HG03342 (cell line): ENCODE measurements at regions not wholly inside any gene's neighbourhood (a gene's known extent, or its start where the extent isn't known, plus 50 kb on each side); places are given as distances from the start of the nearest gene placed in this dataset.
"Not testable (repeated sequence)": the region's sequence is repeated elsewhere in the genome, so short reads cannot be mapped to it uniquely, and the experiment has no call there.

Source experiments
- ATAC-seq: cut with Tn5 transposase; IDR thresholded peaks from one replicate; pipeline ENCODE4 v1.9.1; 2021; ENCODE audit warnings: mild to moderate bottlenecking, moderate library complexity; ENCODE audit not compliant: unreplicated experiment

DNA sequence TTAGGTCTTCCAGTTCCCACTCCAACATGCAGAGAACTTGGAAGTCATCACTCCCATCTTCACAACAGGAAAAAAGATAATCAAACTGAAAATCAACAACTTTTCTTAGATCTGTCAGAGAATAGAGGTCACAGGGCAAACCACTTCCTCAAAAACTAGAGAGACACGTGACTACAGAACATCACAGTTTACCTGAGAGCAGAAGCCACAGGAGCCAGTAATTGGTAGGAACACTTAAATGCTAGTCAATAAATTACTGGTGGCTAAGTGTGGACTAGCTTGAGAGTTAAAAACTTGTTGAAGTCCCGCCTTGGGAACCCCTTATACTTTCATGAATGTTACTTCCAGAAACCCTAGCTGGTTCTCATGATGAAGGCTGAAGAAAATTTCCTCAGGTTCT lies 81.1 kb downstream of the THSD1 start:
- not testable (repeated sequence) for ATAC-seq

GRCh38 chr13:52319876-52320275 lies 86.1 kb downstream of the THSD1 start:
- no peak for ATAC-seq

- ATAC-seq = not testable (repeated sequence)
Measured at GRCh38 chr13:52309833-52310232, 96.1 kb downstream of the THSD1 start.

DNA sequence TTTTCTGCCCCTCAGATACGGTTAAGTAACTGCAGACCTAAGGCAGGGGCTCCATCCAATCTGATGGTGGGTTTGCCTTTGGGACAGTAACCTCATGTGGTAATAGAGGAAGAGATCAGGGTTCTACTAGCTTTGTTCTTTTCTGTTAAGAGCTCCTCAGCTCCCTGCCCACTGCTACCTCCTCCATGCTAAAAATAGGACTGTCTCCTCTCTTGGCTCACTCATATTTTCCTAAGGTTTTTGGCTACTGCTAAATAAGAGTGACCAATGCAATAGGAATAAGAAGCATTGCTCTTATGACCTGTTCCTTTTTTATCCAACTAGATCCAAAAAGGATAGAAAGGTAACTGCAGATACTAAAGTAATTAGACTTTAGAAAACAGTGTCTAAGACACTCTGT lies 99.6 kb downstream of the THSD1 start:
- not testable (repeated sequence) for ATAC-seq

DNA sequence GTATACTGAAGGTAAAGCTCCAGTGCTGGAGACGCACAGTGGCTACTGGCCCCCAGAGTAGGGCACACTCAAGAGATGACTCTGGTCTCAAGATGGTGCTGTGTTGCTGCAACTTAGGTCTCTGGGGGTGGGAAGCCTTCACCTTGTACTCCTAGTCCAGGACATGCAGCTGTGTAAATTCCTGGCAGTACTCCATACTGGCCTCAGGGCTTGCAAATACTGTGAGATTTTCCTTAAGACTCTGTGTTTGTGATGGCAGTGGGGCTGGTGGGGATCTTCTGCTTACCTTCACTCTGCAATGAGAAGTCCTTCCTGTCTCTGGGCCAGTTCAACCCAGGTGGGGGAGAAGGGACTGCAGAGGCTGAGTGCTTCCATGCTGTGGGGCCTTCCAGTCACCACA lies 102.9 kb downstream of the THSD1 start:
- not testable (repeated sequence) for ATAC-seq

DNA sequence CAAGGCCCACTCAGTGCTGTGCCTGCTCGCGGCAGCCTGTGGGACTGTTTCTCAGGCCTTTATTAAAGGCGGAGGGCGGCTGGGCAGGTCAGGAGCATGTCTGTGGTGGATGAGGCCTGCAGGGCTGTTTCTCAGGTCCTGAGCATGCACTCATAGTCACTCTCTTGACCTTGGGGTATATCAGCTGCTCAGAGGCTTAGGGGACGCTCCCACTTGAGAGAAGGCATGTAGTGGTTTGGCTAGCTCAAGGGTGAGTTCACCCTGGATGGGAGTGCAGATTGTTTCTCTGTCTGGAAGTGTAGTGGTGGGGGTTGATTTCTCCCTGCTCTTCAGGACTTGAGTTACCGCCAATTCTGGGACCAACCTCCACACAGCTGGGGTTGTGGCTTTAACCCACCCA lies 103.3 kb downstream of the THSD1 start:
- ATAC-seq = not testable (repeated sequence)

DNA sequence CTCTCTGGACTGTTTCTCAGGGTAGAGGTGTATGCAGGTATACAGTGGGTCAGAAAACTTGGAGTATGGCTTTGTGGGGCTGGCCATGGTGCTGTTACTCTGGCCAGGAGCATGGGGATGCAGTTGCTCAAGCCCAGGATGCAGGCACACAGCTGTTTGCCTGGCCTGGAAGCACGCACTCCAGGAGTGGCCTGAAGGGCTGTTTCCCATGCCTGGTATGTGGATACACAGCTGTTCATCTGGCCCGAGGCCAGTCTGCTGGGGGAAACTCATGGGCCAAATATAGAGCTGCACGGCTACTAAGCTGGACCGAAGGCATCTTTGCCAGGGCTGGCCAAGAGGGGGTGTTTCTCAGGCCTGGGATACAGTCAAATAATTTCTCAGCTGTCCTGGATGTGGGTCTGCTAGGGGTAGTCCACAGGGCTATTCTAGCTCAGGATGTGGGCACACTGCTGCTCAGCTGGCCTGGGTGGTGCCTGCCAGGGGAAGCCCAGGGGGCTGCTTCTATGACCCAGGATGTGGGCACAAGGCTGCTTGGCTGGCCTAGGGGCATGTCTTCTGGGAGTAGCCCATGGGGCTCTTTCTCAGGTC lies 104.1 kb downstream of the THSD1 start:
- not testable (repeated sequence) for ATAC-seq

GRCh38 chr13:52298079-52298661 lies 107.8 kb downstream of the THSD1 start:
- ATAC-seq = not testable (repeated sequence)

DNA sequence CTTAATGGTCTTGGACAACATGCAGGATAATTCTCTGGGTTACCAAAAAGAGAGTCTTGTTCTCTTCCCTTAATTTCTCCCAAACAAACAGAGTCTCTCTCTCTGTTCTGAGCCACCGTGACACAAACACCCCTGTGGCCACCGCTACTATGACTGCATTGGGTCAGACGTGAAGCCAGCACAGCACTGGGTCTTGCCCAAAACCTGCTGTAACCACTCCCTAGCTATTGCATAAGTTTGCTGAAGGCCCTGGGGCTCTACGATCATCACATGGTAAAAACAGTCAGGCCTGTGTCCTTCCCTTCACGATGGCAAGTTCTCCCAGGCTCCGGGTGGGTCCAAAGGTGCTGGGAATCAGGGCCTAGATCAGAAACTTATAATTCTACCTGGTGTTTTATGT lies 117.1 kb downstream of the THSD1 start:
- not testable (repeated sequence) for ATAC-seq

- not testable (repeated sequence) for ATAC-seq
Measured at GRCh38 chr13:52281387-52281786, 122.0 kb upstream of the NEK3 start.

DNA sequence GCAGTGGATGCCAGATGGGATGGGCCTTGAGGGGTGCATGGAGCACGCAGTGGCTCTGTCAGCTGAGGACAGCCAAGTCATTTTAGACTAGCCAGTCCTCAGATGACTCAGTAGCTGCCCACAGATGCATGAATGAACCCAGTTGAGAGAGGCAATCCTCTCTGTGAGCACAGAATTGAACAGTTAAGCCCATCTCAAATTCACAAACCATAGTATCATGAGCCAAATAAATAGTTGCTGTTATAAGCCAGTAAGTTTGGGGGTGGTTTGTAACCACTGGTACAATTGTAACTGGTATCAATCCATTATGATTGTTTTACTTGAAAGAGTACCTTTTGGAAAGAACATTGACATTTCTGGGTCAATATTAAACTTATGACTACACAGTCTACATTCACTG lies 120.0 kb upstream of the NEK3 start:
- not testable (repeated sequence) for ATAC-seq

DNA sequence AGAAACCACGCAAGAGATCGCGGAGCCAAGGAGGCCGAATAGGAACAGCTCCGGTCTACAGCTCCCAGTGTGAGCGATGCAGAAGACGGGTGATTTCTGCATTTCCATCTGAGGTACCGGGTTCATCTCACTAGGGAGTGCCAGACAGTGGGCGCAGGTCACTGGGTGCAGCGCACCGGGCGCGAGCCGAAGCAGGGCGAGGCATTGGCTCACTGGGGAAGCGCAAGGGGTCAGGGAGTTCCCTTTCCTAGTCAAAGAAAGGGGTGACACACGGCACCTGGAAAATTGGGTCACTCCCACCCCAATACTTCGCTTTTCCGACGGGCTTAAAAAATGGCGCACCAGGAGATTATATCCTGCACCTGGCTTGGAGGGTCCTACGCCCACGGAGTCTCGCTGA lies 94.9 kb upstream of the NEK3 start:
- not testable (repeated sequence) for ATAC-seq

GRCh38 chr13:52240752-52241151 lies 81.4 kb upstream of the NEK3 start:
- peak; percentile 68 for ATAC-seq

- ATAC-seq = peak; percentile 90
Measured at GRCh38 chr13:52235900-52236595, 76.7 kb upstream of the NEK3 start.

DNA sequence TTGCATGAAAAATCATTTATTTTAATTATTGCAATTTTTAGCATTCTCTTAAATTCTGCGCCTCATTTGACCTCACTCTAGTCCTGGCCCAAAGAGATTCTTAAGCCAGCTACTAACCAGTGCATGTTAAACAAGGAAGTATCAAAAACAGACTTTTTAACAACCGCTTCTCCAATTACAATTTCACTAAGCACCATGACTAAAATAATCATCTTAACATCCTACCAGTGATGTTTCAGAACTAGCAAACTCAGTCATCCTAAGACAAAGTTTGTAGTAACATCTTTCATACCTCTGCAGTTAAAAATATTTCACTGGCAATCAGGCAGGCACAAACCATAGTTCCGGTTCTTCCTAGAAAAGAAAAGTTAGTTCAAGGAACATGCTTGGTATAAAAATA lies 75.5 kb upstream of the NEK3 start:
- ATAC-seq = not testable (repeated sequence)

DNA sequence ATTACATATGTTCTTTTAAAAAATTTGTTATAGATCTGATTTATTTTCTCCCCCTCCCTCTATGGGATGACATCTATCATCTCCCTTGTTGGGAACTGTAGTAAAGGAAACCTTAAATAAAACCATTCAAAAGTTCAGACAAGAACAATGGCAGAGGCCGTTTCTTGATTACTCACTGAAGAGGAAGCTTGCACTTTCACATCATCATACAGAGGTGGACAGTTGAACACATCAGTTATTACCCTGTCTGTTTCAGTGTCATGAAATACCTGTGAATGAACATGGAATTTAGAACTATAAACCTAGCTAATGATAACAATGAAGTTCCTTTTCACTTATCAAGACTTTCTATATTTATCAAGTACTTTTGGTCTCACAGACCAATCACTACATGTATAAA lies 63.7 kb upstream of the NEK3 start:
- ATAC-seq = not testable (repeated sequence)

DNA sequence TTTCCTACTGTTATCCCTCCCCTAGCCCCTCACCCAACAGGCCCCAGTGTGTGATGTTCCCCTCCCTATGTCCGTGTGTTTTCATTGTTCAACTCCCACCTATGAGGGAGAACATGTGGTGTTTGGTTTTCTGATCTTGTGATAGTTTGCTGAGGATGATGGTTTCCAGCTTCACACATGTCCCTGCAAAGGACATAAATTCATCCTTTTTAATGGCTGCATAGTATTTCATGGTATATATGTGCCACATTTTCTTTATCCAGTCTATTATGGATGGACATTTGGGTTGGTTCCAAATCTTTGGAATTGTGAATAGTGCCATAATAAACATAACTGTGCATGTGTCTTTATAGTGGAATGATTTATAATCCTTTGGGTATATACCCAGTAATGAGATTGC lies 54.5 kb upstream of the NEK3 start:
- ATAC-seq = not testable (repeated sequence)

DNA sequence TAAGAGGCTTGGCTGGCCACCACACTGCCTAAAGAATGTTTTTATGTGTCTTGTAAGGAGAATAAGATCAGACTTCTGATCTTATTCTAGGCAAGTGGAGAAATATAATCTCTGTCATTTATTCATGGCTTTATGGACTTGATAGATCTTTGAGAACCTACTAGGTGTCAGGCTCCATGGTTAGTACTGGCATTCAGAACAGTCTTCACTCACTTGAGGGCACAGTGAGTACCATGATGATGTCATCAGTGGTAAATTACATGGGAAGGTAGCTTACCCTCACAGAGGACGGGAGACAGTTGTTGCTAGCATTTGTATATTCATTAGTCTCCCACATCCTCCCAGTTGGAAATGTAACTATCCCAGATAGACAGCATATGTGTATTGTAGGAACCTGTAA lies 53.5 kb upstream of the NEK3 start:
- not testable (repeated sequence) for ATAC-seq

DNA sequence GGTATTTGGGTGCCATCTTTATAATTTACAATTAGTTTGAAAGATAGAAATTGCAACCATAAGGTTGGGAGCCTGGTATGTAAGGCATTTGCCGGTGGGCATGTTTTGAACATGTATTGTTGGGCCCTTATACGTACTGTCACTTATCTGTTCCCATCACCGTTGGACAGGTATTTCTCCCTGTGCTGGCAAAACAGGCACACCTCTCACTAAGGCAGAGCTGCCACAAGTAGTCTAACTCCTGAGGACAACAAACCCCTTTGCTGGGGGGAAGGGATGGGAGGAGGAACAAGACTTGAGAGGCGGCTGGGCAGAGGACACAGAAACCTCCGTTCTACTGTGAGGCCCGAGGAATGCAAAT lies 52.0 kb upstream of the NEK3 start:
- ATAC-seq = not testable (repeated sequence)

- ATAC-seq = not testable (repeated sequence)
Measured at GRCh38 chr13:52210564-52211415, 51.4 kb upstream of the NEK3 start.
